ENCODE measurements at regions not wholly inside any gene's neighbourhood (a gene's known extent, or its start where the extent isn't known, plus 50 kb on each side); places are given as distances from the start of the nearest gene placed in this dataset.
"Not testable (repeated sequence)": the region's sequence is repeated elsewhere in the genome, so short reads cannot be mapped to it uniquely, and the experiment has no call there.

- DNase-seq, result no peak
Measured at GRCh38 chr5:87784311-87784710, 371.6 kb upstream of the CCNH start.

DNA sequence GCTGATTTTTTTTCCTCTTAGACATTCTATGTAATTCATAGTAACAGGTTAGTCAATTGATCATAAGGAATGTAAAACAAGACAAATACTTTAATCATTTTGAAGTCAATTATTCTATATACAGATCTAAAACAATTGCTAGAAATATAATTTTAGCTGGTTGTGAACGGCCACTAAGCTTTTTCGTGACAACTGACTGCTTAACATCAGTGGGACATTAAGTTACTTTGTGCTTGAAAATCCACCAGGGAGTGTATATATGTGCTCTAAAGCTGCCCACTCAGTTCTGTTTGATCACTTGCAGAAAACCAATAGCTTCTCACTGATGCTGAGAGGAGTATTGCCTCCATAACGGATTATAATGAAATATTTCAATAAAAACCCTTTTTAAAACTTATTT lies 370.2 kb upstream of the CCNH start:
- DNase-seq, result no peak

- no peak for DNase-seq
Measured at GRCh38 chr5:87781976-87782375, 369.2 kb upstream of the CCNH start.

GRCh38 chr5:87780831-87781760 lies 368.4 kb upstream of the CCNH start:
- DNase-seq, result peak; percentile 65 to 74

GRCh38 chr5:87778876-87779275 lies 366.1 kb upstream of the CCNH start:
- no peak for DNase-seq

GRCh38 chr5:87777877-87778276 lies 365.1 kb upstream of the CCNH start:
- no peak for DNase-seq

GRCh38 chr5:87776785-87777184 lies 364.1 kb upstream of the CCNH start:
- DNase-seq, result no peak

GRCh38 chr5:87776302-87776701 lies 363.6 kb upstream of the CCNH start:
- DNase-seq, result not testable (repeated sequence)

GRCh38 chr5:87775228-87775627 lies 362.5 kb upstream of the CCNH start:
- DNase-seq, result no peak

- no peak for DNase-seq
Measured at GRCh38 chr5:87774804-87775203, 362.1 kb upstream of the CCNH start.

- no peak for DNase-seq
Measured at GRCh38 chr5:87770601-87771121, 357.9 kb upstream of the CCNH start.

DNA sequence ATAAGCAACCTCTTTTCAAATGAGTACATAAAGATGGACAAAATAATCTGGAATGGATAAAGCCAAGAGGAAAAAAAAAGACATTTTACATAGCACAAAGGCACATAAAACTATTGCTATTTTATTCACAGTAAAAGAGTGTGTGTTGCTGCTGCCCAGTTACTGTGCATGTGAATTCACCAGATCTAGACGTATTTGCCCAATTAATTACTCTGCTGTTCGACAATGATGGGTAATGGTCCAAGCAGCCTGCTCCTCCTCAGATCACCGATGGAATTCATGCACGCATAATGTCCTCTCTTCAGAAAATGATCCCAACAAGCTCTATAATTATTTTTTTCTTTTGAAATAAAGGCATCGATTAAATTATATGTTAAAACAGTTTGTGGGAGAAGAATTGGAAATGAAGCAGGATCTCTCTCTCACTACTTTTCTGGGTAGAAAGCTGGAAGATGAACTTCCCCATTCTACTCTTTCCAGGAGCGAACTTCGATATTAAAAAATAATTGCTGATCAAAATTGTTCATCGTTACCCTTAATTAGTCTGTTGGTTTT lies 357.4 kb upstream of the CCNH start:
- no peak for DNase-seq

GRCh38 chr5:87769157-87769556 lies 356.4 kb upstream of the CCNH start:
- DNase-seq, result no peak

DNA sequence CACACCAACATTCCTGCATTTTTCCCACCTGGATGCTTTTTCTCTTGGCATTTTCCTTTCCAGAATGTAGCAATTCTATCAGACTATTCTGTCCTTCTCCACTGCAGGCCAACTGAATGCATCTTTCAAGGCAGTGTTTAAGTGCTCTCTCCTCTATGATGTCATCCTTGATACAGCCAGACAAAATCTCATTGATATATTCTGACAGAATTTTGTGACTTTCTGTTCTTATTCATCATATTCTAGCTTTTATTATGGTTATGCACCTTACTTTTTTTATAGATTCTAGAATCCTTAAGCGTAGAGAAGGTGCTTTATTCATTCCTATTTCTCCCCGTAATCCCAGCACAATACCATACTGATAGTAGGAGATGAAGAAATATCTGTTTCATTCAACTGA lies 355.5 kb upstream of the CCNH start:
- no peak for DNase-seq

GRCh38 chr5:87765009-87765408 lies 352.3 kb upstream of the CCNH start:
- DNase-seq, result no peak

DNA sequence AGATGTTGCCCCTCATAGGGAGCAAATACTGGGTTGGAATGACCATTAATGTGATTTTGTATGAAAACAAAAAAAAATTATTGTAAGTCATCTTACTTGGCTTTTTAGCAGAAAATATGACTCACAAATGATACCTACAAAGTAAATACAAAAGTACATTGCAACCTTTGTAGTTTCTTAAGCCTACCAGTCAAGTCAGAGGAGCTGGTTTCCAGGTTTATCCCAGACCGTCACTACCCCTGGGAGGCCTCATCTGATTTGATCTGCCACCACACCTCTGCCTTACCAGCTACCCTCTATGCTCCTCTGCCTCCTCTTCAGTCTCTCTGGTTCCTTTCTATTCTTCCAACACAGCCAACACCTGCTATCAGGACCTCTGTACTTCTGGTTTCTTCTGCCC lies 349.9 kb upstream of the CCNH start:
- no peak for DNase-seq

GRCh38 chr5:87756951-87757350 lies 344.2 kb upstream of the CCNH start:
- DNase-seq, result no peak

GRCh38 chr5:87755360-87755759 lies 342.6 kb upstream of the CCNH start:
- DNase-seq, result no peak

DNA sequence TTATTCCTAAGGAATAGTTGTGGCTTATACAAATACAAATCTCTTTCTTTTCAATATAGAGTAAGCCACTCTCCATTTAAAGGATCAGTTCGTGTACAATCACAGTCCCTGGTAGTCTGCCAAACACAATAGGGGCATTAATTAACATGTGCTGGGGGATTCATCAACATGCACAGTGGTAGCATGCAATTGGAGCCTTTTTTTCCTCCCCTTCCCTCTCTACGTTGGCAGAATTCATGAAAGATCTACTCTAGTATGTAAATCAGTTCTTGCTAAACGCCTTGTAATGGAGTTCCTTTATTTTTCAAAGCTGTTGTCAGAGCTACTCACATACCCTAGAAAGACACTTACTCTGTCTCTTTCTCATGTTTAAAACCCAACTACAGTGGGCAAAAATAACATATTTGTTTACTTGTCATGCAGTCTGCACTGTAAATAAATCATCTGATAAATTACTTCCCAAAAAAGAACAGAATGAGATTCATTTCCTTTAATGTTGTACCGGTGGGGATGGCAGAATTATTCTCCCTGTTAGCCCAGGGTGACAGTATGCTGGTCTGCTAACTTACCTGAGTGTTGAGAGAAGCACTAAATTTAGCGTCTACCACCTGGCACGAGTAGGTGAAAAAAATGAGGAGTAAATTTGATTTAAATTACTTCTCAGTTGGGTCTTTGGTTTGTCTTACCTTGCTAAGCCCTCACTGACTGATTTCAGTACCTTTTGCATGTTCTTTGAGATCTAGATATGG lies 341.5 kb upstream of the CCNH start:
- DNase-seq, result no peak

DNA sequence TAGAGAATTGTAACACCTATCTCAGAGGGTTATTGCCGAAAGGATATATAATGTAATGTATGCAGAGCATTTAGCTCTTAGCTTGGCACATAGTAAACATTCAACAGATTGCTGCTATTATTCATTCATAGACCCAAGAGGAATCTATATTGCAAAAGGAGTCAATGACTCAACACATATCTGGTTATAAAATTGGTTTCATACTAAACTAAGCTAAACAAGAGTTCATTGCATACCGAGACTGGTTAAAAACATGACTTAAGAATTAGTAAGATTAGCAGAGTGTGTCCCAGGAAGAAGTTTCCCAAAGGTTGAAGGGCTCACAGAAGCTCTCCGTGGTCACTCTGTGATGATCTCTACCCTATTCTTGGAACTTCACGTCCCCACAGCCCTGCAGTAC lies 339.6 kb upstream of the CCNH start:
- DNase-seq, result no peak

DNA sequence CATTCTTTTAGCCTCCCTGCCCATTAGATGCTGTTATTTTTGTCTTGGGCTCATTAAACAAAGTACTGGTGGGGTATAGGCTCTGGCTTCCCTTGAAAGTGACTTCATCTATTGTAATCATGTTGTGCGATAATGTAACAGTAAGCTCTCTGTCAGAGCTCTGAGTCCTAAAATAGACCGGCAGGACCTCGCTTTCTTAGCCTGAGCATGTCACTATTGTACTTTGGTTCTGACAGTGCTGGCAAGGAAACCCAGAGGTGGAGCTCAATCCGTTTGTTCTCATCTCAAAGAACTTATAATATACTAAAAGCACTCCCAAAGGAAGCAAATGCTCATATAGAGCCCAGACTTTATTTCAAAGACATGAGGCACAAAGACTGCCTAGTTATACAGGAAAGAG lies 339.1 kb upstream of the CCNH start:
- no peak for DNase-seq

DNA sequence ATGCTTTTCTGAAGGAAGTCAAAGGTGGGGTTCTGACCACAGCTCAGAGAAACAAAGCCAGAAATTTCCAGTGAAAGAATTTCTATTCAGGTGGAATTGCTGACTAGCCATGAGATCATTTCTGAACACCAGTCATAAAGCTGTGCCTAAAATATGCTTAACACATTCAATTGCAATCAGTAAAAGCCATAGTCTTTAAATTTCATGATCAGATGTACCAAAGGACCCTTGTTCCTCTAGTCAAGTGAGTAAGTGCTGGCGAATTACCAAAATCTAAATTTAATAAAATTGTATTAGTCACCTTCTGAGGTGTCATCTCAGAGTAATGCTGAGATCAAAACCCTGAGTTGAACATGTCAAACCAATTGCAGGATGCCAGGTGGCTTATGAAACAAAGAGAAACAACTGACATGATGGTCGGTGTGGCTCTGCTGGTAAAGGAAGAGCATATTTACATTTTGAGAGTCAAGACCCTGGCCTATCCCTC lies 334.2 kb upstream of the CCNH start:
- no peak for DNase-seq

DNA sequence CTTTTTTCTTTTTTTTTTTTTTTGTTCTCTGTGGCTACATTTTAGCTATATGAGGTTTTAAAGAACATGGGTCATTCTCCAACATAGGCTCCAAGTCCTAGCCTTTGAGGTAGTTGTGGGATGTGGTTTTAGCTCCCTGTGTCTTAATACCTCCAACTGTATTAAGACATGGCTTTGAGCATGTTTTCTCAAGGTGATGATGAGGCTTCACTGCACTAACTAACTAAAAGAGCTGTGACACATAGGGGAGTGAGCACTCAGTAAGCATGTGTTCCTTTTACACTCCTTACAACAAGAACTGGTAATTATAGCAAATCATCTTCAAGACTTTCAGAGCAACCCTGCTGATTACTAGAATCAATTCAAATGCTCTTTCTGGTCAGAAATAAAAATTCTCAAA lies 333.6 kb upstream of the CCNH start:
- DNase-seq, result no peak

DNA sequence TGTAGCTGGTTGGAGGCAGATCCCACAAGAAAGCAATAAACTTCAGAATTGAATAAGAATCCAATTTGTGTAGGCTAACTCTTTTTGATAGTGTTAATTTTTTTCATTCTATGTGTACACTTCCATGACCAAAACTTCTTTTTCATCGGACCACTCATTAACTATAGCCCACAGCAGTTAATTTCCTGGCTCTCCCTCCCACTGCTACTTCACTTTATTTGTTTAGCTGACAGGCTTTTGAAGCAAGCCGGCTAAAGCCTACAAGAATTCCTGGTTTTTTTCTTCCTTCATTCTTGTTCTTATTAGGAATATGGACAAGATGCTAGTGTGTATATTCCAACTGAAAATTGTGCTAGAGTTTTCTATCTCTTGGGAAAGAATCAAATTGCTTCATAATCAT lies 329.2 kb upstream of the CCNH start:
- DNase-seq, result no peak

Data from activated T-cell treated with anti-CD3 and anti-CD28 coated beads, Interleukin-2, amount 50 U/mL, for 48 hours (primary cell).